ENCODE measurements at regions not wholly inside any gene's neighbourhood (a gene's known extent, or its start where the extent isn't known, plus 50 kb on each side); places are given as distances from the start of the nearest gene placed in this dataset.

GRCh38 chr1:38396606-38397005 is 350.0 kb upstream of the POU3F1 start:
- Mint-ChIP-seq H3K4me1 (ENCODE audit: low read depth, unreplicated experiment) (no peaks in the 10 kb centered on the region), H3K9me3 (ENCODE audit: low read depth, unreplicated experiment) (no peaks in the 10 kb centered on the region)
- CTCF ChIA-PET, result no interaction called here

DNA sequence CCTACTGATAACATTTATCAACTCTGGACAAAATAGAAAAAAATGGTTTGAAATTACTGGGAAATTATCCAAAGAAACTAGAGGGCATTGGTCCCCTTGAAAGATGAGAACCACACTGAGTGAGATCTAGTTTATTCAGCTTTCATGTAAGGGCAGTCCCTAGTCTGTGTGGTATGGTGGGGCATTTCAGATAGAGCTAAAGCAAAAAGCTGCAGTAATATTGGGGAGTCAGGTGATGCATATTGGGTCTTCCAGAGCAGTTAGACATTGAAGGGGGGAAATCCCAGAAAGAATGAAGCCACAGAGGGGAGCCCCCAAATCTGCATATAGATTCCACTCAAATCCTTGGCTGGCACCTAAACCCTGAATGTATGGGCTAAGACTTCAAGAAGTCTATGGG is 347.7 kb upstream of the POU3F1 start:
- Mint-ChIP-seq H3K4me1 (ENCODE audit: low read depth, unreplicated experiment) (no peaks in the 10 kb centered on the region), H3K27ac (ENCODE audit: unreplicated experiment) (no peak overlapping the region), H3K36me3 (ENCODE audit: insufficient read depth, unreplicated experiment) (no peaks in the 10 kb centered on the region), H3K4me3 (ENCODE audit: low read depth, unreplicated experiment) (no peak overlapping the region), H3K27me3 (ENCODE audit: unreplicated experiment) (peaks cover 12% of the 10 kb centered on the region), H3K9me3 (ENCODE audit: low read depth, unreplicated experiment) (no peaks in the 10 kb centered on the region)
- no TSS peak for BruUV-seq (replicated peaks)
- intact Hi-C loops (cut with micrococcal nuclease; ENCODE audit: unreplicated experiment), result no loop called here
- CTCF ChIA-PET, result interaction anchor here (0.8 kb wide), 1 partner anchor 462 kb away, joined by 3 read pairs; no protein-coding TSS in a partner anchor
- DNase-seq, result no peak
- TF ChIP-seq CTCF (IDR thresholded peaks at IDR 0.05; ENCODE audit: unreplicated experiment), result no peak

More at GRCh38 chr1:38396606-38397005, 350.0 kb upstream of the POU3F1 start:
- Mint-ChIP-seq H3K36me3 (ENCODE audit: insufficient read depth, unreplicated experiment) (no peaks in the 10 kb centered on the region), H3K27me3 (ENCODE audit: unreplicated experiment) (peaks cover 12% of the 10 kb centered on the region), H3K27ac (ENCODE audit: unreplicated experiment) (no peak overlapping the region), H3K4me3 (ENCODE audit: low read depth, unreplicated experiment) (no peak overlapping the region)
- no peak for DNase-seq
- no TSS peak for BruUV-seq (replicated peaks)
- no peak for TF ChIP-seq CTCF (IDR thresholded peaks at IDR 0.05; ENCODE audit: unreplicated experiment)
- intact Hi-C loops (cut with micrococcal nuclease; ENCODE audit: unreplicated experiment), result no loop called here

- intact Hi-C loops (cut with micrococcal nuclease; ENCODE audit: unreplicated experiment), result no loop called here
- H3K27me3 Mint-ChIP-seq (ENCODE audit: unreplicated experiment), result peaks cover 12% of the 10 kb centered on the region
- no TSS peak for BruUV-seq (replicated peaks)
- TF ChIP-seq CTCF (IDR thresholded peaks at IDR 0.05; ENCODE audit: unreplicated experiment), result no peak
- no peak overlapping the region for H3K4me3 Mint-ChIP-seq (ENCODE audit: low read depth, unreplicated experiment)
- H3K27ac Mint-ChIP-seq (ENCODE audit: unreplicated experiment), result no peak overlapping the region
- DNase-seq, result no peak
- no peaks in the 10 kb centered on the region for H3K9me3 Mint-ChIP-seq (ENCODE audit: low read depth, unreplicated experiment)
- H3K4me1 Mint-ChIP-seq (ENCODE audit: low read depth, unreplicated experiment), result no peaks in the 10 kb centered on the region
- no peaks in the 10 kb centered on the region for H3K36me3 Mint-ChIP-seq (ENCODE audit: insufficient read depth, unreplicated experiment)
- CTCF ChIA-PET, result no interaction called here
Measured at GRCh38 chr1:38392861-38393260, 346.3 kb upstream of the POU3F1 start.

DNA sequence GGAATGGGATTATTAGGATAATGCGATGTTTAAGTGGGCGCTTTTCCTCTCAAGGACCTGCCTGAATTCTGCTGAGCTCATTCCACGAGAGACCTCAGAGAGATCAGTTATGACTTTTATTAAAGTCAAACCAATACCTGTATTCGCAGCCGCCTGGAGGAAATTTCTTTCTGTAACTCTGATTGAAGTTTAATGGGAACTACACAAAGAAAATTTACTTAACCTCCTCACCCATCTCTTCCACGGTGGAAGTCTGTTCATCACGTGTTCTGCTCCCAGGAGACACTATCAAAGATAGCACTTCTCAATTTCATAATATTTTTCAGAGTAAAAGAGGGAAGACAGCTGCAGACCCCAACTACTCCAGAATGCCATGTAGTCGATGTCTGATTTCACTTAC is 334.7 kb upstream of the POU3F1 start:
- Mint-ChIP-seq H3K4me3 (ENCODE audit: low read depth, unreplicated experiment) (no peak overlapping the region), H3K9me3 (ENCODE audit: low read depth, unreplicated experiment) (no peaks in the 10 kb centered on the region), H3K27ac (ENCODE audit: unreplicated experiment) (no peak overlapping the region), H3K27me3 (ENCODE audit: unreplicated experiment) (peaks cover 87% of the 10 kb centered on the region), H3K36me3 (ENCODE audit: insufficient read depth, unreplicated experiment) (no peaks in the 10 kb centered on the region), H3K4me1 (ENCODE audit: low read depth, unreplicated experiment) (no peaks in the 10 kb centered on the region)
- TF ChIP-seq CTCF (IDR thresholded peaks at IDR 0.05; ENCODE audit: unreplicated experiment), result no peak
- CTCF ChIA-PET, result no interaction called here
- no peak for DNase-seq
- intact Hi-C loops (cut with micrococcal nuclease; ENCODE audit: unreplicated experiment), result no loop called here
- BruUV-seq (replicated peaks), result no TSS peak

Measured in Calu3 (cell line).